ENCODE measurements at regions not wholly inside any gene's neighbourhood (a gene's known extent, or its start where the extent isn't known, plus 50 kb on each side); places are given as distances from the start of the nearest gene placed in this dataset.

- Histone ChIP-seq H3K36me3 (replicated peaks; ENCODE audit: insufficient read depth, low read depth) (no peaks in the 10 kb centered on the region), H3K79me2 (no peaks in the 10 kb centered on the region), H3K9me3 (ENCODE audit: low read depth) (no peaks in the 10 kb centered on the region), H4K20me1 (ENCODE audit: insufficient read depth, poor library complexity, severe bottlenecking) (no peaks in the 10 kb centered on the region), H3K27me3 (no peaks in the 10 kb centered on the region), H3K4me2 (no peak overlapping the region), H3K27ac (no peak overlapping the region), H3K9me2 (replicated peaks; ENCODE audit: insufficient read depth) (no peaks in the 10 kb centered on the region), H3K4me1 (ENCODE audit: insufficient read depth) (peaks cover 3% of the 10 kb centered on the region), H3K4me3 (no peak overlapping the region), H2AFZ (no peak overlapping the region)
- 98% methylated on average over 2 of the region's 2 CpGs for WGBS (ENCODE audit: low lambda C conversion rate, missing lambda C conversion rate)
- TF ChIP-seq EZH2phosphoT487 (IDR thresholded peaks at IDR 0.05; ENCODE audit: low read depth, severe bottlenecking, unreplicated experiment): no peak
- TF ChIP-seq CTCF (IDR thresholded peaks at IDR 0.05; ENCODE audit: poor library complexity): no peak
- no peak for TF ChIP-seq EZH2 (IDR thresholded peaks at IDR 0.05; ENCODE audit: borderline replicate concordance)
- DNase-seq (ENCODE audit: low spot score): no peak
Observed at GRCh38 chr5:130801963-130802362, 363.1 kb downstream of the HINT1 start.

GRCh38 chr5:130799015-130799414 is 366.0 kb downstream of the HINT1 start:
- Histone ChIP-seq H3K36me3 (replicated peaks; ENCODE audit: insufficient read depth, low read depth) (no peaks in the 10 kb centered on the region), H3K9me3 (ENCODE audit: low read depth) (no peaks in the 10 kb centered on the region), H3K4me1 (ENCODE audit: insufficient read depth) (no peaks in the 10 kb centered on the region), H2AFZ (no peak overlapping the region), H3K4me2 (no peak overlapping the region), H3K9me2 (replicated peaks; ENCODE audit: insufficient read depth) (no peaks in the 10 kb centered on the region), H4K20me1 (ENCODE audit: insufficient read depth, poor library complexity, severe bottlenecking) (no peaks in the 10 kb centered on the region), H3K27me3 (no peaks in the 10 kb centered on the region), H3K4me3 (no peak overlapping the region), H3K27ac (no peak overlapping the region), H3K79me2 (no peaks in the 10 kb centered on the region)
- DNase-seq (ENCODE audit: low spot score): no peak
- no peak for TF ChIP-seq EZH2 (IDR thresholded peaks at IDR 0.05; ENCODE audit: borderline replicate concordance)
- no peak for TF ChIP-seq CTCF (IDR thresholded peaks at IDR 0.05; ENCODE audit: poor library complexity)
- TF ChIP-seq EZH2phosphoT487 (IDR thresholded peaks at IDR 0.05; ENCODE audit: low read depth, severe bottlenecking, unreplicated experiment): no peak

GRCh38 chr5:130797303-130797702 is 367.8 kb downstream of the HINT1 start:
- H3K79me2 ChIP-seq: no peaks in the 10 kb centered on the region
- DNase-seq (ENCODE audit: low spot score): no peak
- no peak overlapping the region for H2AFZ ChIP-seq
- no peak overlapping the region for H3K4me2 ChIP-seq
- no peaks in the 10 kb centered on the region for H4K20me1 ChIP-seq (ENCODE audit: insufficient read depth, poor library complexity, severe bottlenecking)
- WGBS (ENCODE audit: low lambda C conversion rate, missing lambda C conversion rate): 80% methylated on average over 3 of the region's 3 CpGs
- no peak for TF ChIP-seq EZH2phosphoT487 (IDR thresholded peaks at IDR 0.05; ENCODE audit: low read depth, severe bottlenecking, unreplicated experiment)
- no peak for TF ChIP-seq CTCF (IDR thresholded peaks at IDR 0.05; ENCODE audit: poor library complexity)
- no peak for TF ChIP-seq EZH2 (IDR thresholded peaks at IDR 0.05; ENCODE audit: borderline replicate concordance)
- H3K4me3 ChIP-seq: no peak overlapping the region
- no peak overlapping the region for H3K27ac ChIP-seq
- no peaks in the 10 kb centered on the region for H3K9me3 ChIP-seq (ENCODE audit: low read depth)
- H3K9me2 ChIP-seq (replicated peaks; ENCODE audit: insufficient read depth): no peaks in the 10 kb centered on the region
- H3K36me3 ChIP-seq (replicated peaks; ENCODE audit: insufficient read depth, low read depth): no peaks in the 10 kb centered on the region
- H3K27me3 ChIP-seq: no peaks in the 10 kb centered on the region
- no peaks in the 10 kb centered on the region for H3K4me1 ChIP-seq (ENCODE audit: insufficient read depth)

GRCh38 chr5:130796902-130797301 is 368.2 kb downstream of the HINT1 start:
- TF ChIP-seq CTCF (IDR thresholded peaks at IDR 0.05; ENCODE audit: poor library complexity) (no peak), EZH2 (IDR thresholded peaks at IDR 0.05; ENCODE audit: borderline replicate concordance) (no peak), EZH2phosphoT487 (IDR thresholded peaks at IDR 0.05; ENCODE audit: low read depth, severe bottlenecking, unreplicated experiment) (no peak)
- H2AFZ ChIP-seq: no peak overlapping the region
- no peak overlapping the region for H3K27ac ChIP-seq
- H3K9me3 ChIP-seq (ENCODE audit: low read depth): no peaks in the 10 kb centered on the region
- H3K4me2 ChIP-seq: no peak overlapping the region
- H3K4me3 ChIP-seq: no peak overlapping the region
- no peaks in the 10 kb centered on the region for H3K4me1 ChIP-seq (ENCODE audit: insufficient read depth)
- WGBS (ENCODE audit: low lambda C conversion rate, missing lambda C conversion rate): 85% methylated on average over 2 of the region's 2 CpGs
- H3K36me3 ChIP-seq (replicated peaks; ENCODE audit: insufficient read depth, low read depth): no peaks in the 10 kb centered on the region
- no peak for DNase-seq (ENCODE audit: low spot score)
- no peaks in the 10 kb centered on the region for H3K27me3 ChIP-seq
- H4K20me1 ChIP-seq (ENCODE audit: insufficient read depth, poor library complexity, severe bottlenecking): no peaks in the 10 kb centered on the region
- H3K9me2 ChIP-seq (replicated peaks; ENCODE audit: insufficient read depth): no peaks in the 10 kb centered on the region
- no peaks in the 10 kb centered on the region for H3K79me2 ChIP-seq

Measured in hepatocyte (in vitro differentiated cells).